ENCODE measurements at regions not wholly inside any gene's neighbourhood (a gene's known extent, or its start where the extent isn't known, plus 50 kb on each side); places are given as distances from the start of the nearest gene placed in this dataset.
A peak's percentile ranks its signal among the peaks of the same experiment; 100 is the strongest.

DNA sequence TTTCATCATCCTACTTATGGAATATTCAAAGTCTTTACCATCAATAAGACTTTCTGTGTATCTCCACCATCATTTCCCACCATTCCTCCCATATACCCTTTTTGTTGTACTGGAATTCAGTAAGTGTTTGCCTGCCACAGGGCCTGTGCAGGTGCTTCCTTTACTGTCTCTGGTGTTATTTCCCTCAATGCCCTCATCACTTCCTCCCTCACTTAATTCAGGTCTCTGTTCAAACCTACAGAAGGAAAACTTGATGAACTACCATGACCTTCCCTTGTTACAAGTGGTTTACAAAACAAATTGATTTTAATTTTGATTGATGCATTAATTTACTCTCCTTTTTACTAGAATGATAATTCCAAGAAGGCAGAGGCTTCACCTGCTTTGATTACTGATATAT lies 159.5 kb upstream of the FAT4 start:
- TF ChIP-seq, protein P1, sequence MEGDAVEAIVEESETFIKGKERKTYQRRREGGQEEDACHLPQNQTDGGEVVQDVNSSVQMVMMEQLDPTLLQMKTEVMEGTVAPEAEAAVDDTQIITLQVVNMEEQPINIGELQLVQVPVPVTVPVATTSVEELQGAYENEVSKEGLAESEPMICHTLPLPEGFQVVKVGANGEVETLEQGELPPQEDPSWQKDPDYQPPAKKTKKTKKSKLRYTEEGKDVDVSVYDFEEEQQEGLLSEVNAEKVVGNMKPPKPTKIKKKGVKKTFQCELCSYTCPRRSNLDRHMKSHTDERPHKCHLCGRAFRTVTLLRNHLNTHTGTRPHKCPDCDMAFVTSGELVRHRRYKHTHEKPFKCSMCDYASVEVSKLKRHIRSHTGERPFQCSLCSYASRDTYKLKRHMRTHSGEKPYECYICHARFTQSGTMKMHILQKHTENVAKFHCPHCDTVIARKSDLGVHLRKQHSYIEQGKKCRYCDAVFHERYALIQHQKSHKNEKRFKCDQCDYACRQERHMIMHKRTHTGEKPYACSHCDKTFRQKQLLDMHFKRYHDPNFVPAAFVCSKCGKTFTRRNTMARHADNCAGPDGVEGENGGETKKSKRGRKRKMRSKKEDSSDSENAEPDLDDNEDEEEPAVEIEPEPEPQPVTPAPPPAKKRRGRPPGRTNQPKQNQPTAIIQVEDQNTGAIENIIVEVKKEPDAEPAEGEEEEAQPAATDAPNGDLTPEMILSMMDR (IDR thresholded peaks at IDR 0.05; ENCODE audit: insufficient read depth, low read depth, low read length), result no peak
- no peak for DNase-seq (ENCODE audit: low read depth)
- no peak overlapping the region for H3K4me3 ChIP-seq (ENCODE audit: low read depth, low read length)

DNA sequence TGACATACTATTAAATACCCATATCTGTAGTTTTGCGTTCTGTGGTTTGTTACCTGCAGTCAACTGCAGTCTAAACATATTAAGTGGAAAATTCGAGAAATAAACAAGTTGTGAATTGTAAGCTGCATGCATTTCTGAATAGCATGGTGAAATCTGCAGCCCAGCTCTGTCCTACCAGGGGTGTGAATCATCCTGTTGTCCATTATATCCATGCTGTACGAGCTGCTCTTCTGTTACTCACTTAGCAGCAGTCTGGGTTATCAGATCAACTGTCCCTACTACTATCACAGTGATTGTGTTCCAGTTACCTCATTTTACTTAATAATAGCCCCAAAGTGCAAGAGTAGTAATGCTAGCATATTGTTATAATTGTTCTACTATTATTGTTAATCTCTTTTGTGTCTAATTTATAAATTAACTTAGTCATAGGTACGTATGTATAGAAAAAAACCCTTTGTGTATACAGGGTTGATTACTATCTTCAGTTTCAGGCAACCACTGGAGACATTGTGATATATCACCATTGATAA lies 173.7 kb upstream of the FAT4 start:
- TF ChIP-seq, protein P1 (IDR thresholded peaks at IDR 0.05; ENCODE audit: insufficient read depth, low read depth, low read length), result no peak
- peak; percentile 45 for DNase-seq (ENCODE audit: low read depth)
- no peak overlapping the region for H3K4me3 ChIP-seq (ENCODE audit: low read depth, low read length)

DNA sequence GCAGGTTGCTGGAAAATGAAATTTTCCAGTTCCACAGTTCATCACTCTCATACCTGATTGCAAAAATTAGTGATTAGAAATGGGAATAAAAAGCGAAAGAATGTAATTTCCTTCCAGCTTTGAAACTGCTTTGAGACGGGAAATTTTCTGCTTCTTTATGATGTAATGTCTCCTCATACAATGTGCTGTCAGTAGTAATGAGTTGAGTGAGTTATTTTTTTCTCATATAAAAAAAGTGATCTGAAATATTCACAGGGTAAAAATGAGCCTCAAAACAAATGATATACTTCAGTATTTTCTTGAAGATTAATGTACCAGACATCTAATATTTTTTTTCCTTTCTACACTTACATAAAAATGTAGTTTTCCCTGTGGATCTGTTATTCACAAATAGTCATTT lies 179.1 kb upstream of the FAT4 start:
- no peak overlapping the region for H3K4me3 ChIP-seq (ENCODE audit: low read depth, low read length)
- TF ChIP-seq, protein P1 (IDR thresholded peaks at IDR 0.05; ENCODE audit: insufficient read depth, low read depth, low read length), result no peak
- DNase-seq (ENCODE audit: low read depth), result no peak

DNA sequence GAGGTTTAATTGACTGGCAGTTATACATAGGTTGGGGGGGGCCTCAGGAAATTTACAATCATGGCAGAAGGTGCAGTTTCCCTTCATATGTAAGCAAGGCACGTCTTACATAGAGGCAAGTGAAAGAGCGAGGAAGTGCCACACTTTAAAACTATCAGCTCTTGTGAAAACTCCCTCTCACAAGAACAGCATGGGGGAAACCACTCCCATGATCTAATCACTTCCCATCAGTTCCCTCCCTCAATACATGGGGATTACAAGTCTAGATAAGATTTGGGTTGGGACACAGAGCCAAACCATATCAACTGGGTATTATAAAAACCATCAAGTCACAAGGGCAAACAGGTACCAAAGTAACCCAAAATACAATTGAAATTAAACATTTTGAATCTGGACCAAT lies 182.0 kb upstream of the FAT4 start:
- no peak for DNase-seq (ENCODE audit: low read depth)
- TF ChIP-seq, protein P1 (IDR thresholded peaks at IDR 0.05; ENCODE audit: insufficient read depth, low read depth, low read length), result no peak
- no peak overlapping the region for H3K4me3 ChIP-seq (ENCODE audit: low read depth, low read length)

DNA sequence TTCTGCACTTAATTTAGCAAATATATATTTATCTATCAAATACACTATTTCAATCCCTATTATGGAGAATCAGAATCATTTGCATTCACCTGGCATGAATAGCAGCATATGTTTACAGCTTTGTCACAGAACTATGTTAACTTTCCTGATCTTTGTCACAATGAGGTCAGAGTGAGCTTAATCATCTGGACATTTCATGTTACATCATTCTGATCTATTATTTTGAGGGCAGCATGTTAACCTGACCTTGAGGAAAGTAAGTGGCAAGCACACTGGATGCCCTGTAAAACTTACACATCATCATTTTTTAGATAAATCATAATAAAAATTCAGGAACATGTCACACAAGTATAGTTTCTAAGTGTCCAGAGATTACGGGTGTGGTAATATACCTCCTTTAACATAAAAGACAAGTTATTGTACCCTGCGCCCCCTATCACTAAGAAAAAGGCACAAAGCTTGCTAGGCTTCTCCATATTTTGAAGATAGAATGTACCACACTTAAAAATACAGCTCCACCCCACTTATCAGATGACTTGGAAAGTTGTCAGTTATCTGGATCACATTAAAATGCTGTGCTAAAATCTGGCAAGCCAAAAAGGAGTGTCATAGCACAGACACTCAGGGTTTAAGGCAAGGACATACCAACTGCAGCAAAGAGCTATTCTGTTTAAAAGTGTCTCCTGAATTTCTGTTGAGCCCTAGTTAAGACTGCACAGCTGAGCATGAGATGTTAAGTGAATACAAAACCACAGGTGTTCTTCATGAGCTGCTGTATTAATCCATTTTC lies 182.7 kb upstream of the FAT4 start:
- TF ChIP-seq, protein P1 (IDR thresholded peaks at IDR 0.05; ENCODE audit: insufficient read depth, low read depth, low read length), result no peak
- DNase-seq (ENCODE audit: low read depth), result no peak
- H3K4me3 ChIP-seq (ENCODE audit: low read depth, low read length), result no peak overlapping the region

DNA sequence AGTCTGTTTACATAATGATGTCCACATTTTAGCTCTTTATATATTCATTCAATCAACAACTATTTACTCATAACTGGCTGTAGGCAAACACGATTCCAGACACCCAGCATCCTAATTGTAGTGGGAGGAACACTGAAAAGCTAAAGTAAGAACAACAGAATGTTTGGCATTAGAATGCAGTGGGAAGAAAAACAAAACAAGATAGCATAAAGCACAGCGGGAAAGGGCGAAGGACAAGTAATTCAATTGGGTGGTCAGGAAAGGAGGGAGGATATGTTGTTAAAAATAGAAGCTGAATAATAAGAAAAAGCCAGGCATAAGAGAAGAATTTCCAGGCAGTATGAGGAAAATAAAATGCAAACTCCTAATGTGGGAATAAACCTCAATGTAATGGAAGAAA lies 189.5 kb upstream of the FAT4 start:
- TF ChIP-seq, protein P1 (IDR thresholded peaks at IDR 0.05; ENCODE audit: insufficient read depth, low read depth, low read length), result no peak
- peak; percentile 37 for DNase-seq (ENCODE audit: low read depth)
- no peak overlapping the region for H3K4me3 ChIP-seq (ENCODE audit: low read depth, low read length)

Data from fibroblast of villous mesenchyme (primary cell).